GM10266 (cell line): ENCODE measurements at regions not wholly inside any gene's neighbourhood (a gene's known extent, or its start where the extent isn't known, plus 50 kb on each side); places are given as distances from the start of the nearest gene placed in this dataset.

Experiments used
- DNase-seq: peaks from one replicate; pipeline ENCODE4 v3.0.0; 2012; ENCODE audit errors: extremely low spot score
- CTCF ChIP-seq: IDR thresholded peaks from 2 replicates; pipeline ENCODE4 v1.5.1; 2012; ENCODE audit warnings: mild to moderate bottlenecking, low read depth; ENCODE audit not compliant: control insufficient read depth, insufficient read depth; ENCODE audit errors: missing control alignments

GRCh38 chr12:17414596-17414995 lies 675.4 kb downstream of the RERGL start:
- TF ChIP-seq CTCF = no peak
- DNase-seq = no peak

DNA sequence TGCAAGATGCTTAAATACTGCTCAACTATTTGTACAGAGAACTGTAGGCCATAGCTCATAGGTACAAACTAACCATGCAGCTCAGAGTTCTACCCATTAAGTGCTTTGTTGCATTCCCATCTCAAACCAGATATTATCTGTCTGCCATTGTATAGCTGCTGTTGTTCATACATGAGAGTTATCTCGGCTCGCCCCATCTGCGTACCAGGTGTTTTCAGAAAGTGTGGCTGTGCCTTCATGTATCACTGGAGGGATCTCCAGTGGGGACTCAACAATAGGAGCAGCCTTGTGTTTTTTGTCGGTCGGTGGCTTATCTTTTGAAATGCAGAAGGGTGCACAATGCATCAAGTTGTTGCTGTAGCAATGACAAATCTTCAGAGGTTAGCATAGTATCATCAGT lies 678.3 kb downstream of the RERGL start:
- DNase-seq = no peak
- TF ChIP-seq CTCF = no peak

DNA sequence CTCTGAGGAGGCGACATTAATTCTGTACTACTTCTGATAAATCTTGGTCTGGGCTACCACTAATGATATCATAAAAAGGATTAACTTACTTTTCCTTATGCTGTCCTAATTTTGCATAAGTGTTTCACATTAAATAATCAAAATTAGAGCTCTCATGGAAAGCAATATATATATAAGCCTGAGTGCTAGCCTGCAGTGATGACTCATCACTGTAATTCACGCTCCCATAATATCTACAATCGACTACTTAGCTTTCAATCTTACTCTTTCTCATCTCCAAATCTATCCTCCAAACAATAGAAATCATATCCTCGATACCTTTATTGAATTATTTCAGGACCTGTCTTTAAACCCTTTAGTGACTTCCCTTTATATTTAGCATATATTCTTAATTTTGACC lies 701.3 kb downstream of the RERGL start:
- no peak for DNase-seq

DNA sequence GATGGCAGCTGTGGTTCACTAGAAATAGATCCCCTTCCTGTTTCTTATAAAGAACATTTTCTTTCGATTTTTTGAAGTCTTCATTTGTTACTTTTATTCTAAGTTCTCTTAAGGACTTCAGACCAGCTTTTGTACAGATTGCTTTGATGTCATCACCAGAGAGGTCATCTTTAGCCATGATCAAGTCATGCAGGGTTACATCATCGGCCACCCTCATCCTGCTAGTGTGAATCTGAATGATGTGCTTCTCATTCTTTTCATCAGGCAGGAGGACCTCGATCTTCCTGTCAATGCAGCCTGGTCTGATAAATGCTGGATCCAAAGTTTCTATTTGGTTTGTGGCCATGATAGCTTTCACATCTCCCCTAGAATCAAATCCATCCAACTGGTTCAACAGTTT lies 706.7 kb downstream of the RERGL start:
- no peak for TF ChIP-seq CTCF
- DNase-seq = no peak

More for the DNA sequence above, 701.3 kb downstream of the RERGL start:
- TF ChIP-seq CTCF = no peak

GRCh38 chr12:17381211-17381610 lies 708.8 kb downstream of the RERGL start:
- TF ChIP-seq CTCF = no peak

DNA sequence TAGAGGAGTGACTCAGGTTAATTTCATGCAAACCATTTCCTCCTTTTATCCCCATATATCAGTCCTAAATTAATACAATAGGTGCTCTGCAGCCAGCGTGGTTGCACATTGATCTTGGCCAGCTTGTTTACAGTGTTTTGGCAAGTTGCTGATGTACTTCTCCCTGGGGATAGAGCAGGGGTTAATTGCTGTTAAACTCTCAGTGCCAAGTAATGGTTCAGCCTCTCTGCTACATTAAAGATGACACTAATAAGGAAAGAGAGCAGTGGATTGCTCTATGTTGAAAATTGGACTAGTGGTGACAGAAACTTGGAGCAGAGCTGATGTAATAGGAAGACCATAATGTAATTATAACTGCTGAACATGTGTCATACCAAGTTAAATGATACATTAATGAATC lies 717.5 kb downstream of the RERGL start:
- TF ChIP-seq CTCF = no peak
- DNase-seq = no peak

More at GRCh38 chr12:17381211-17381610, 708.8 kb downstream of the RERGL start:
- no peak for DNase-seq

DNA sequence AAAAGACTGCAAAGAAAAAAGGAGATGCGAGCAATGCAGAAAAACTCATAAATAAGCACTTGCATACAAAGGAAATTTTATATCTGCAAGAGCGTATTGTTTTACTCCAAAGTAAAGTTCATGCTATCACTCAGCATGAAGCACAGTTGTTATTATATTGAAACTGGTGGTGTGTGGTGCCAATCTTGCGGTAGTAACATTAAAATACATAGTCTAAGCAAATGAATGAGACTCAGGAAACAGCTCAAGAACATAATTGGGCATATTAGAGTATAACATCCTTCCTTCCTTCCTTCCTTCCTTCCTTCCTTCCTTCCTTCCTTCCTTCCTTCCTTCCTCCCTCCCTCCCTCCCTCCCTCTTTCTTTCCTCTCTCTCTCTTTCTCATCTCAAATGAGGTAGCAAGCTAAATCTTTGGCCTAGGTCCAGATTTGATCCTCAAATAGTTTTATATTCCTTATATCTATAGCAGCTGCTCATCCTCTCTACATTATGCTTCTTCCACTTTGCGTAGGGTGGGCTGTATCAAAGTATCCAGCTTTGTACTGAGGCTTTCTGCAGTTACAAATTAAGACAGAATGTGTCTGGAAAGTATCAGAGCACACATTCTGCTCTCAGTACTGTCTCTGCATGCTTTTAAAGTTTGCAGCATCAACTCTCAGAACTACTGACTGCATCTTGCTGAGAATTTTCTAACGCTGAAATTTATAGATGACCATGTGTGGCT lies 718.3 kb downstream of the RERGL start:
- DNase-seq = no peak
- no peak for TF ChIP-seq CTCF
